ENCODE measurements at regions not wholly inside any gene's neighbourhood (a gene's known extent, or its start where the extent isn't known, plus 50 kb on each side); places are given as distances from the start of the nearest gene placed in this dataset.
"Not testable (repeated sequence)": the region's sequence is repeated elsewhere in the genome, so short reads cannot be mapped to it uniquely, and the experiment has no call there.

- intact Hi-C loops (cut with DNase I, micrococcal nuclease) = no loop called here
- DNase-seq (no peak), ATAC-seq (no peak)
These were observed 289.4 kb upstream of the HNRNPA3 start for GRCh38 chr2:176923205-176923604.

GRCh38 chr2:176924909-176925534 lies 287.6 kb upstream of the HNRNPA3 start:
- intact Hi-C loops (cut with DNase I, micrococcal nuclease) = no loop called here
- no peak for ATAC-seq
- no peak for DNase-seq

GRCh38 chr2:176926453-176926852 lies 286.1 kb upstream of the HNRNPA3 start:
- ATAC-seq (no peak), DNase-seq (no peak)
- intact Hi-C loops (cut with DNase I, micrococcal nuclease) = no loop called here

GRCh38 chr2:176929387-176929786 lies 283.2 kb upstream of the HNRNPA3 start:
- intact Hi-C loops (cut with DNase I, micrococcal nuclease); DNase-seq; ATAC-seq: not testable (repeated sequence)

- intact Hi-C loops (cut with DNase I, micrococcal nuclease) = no loop called here
- ATAC-seq (no peak), DNase-seq (no peak)
These were observed 280.7 kb upstream of the HNRNPA3 start for GRCh38 chr2:176931588-176932563.

GRCh38 chr2:176934131-176934530 lies 278.5 kb upstream of the HNRNPA3 start:
- intact Hi-C loops (cut with DNase I, micrococcal nuclease) = no loop called here
- ATAC-seq (no peak), DNase-seq (no peak)

GRCh38 chr2:176934869-176935415 lies 277.7 kb upstream of the HNRNPA3 start:
- intact Hi-C loops (cut with DNase I, micrococcal nuclease) = no loop called here
- no peak for DNase-seq
- ATAC-seq = no peak

GRCh38 chr2:176935543-176936102 lies 277.0 kb upstream of the HNRNPA3 start:
- DNase-seq = no peak
- no peak for ATAC-seq
- intact Hi-C loops (cut with DNase I, micrococcal nuclease) = no loop called here

GRCh38 chr2:176936410-176936809 lies 276.2 kb upstream of the HNRNPA3 start:
- DNase-seq (no peak), ATAC-seq (no peak)
- intact Hi-C loops (cut with DNase I, micrococcal nuclease) = no loop called here

GRCh38 chr2:176944998-176945397 lies 267.6 kb upstream of the HNRNPA3 start:
- DNase-seq (no peak), ATAC-seq (no peak)

GRCh38 chr2:176947754-176948153 lies 264.8 kb upstream of the HNRNPA3 start:
- intact Hi-C loops (cut with DNase I, micrococcal nuclease) = no loop called here
- ATAC-seq (peak; percentile 38), DNase-seq (no peak)

More at GRCh38 chr2:176944998-176945397, 267.6 kb upstream of the HNRNPA3 start:
- intact Hi-C loops (cut with DNase I, micrococcal nuclease) = no loop called here

GRCh38 chr2:176951218-176951617 lies 261.4 kb upstream of the HNRNPA3 start:
- intact Hi-C loops (cut with DNase I, micrococcal nuclease); ATAC-seq; DNase-seq: not testable (repeated sequence)

- no peak for ATAC-seq
- intact Hi-C loops (cut with DNase I, micrococcal nuclease) = no loop called here
- DNase-seq = no peak
These were observed 255.8 kb upstream of the HNRNPA3 start for GRCh38 chr2:176956791-176957190.

GRCh38 chr2:176959614-176960013 lies 253.0 kb upstream of the HNRNPA3 start:
- intact Hi-C loops (cut with DNase I, micrococcal nuclease) = no loop called here
- ATAC-seq = no peak
- DNase-seq = no peak

- no peak for ATAC-seq
- no peak for DNase-seq
- intact Hi-C loops (cut with DNase I, micrococcal nuclease) = no loop called here
These were observed 252.5 kb upstream of the HNRNPA3 start for GRCh38 chr2:176960061-176960460.

GRCh38 chr2:176960736-176961520 lies 251.7 kb upstream of the HNRNPA3 start:
- intact Hi-C loops (cut with DNase I, micrococcal nuclease) = no loop called here
- ATAC-seq (no peak), DNase-seq (no peak)

GRCh38 chr2:176961775-176962619 lies 250.6 kb upstream of the HNRNPA3 start:
- DNase-seq (no peak), ATAC-seq (no peak)
- intact Hi-C loops (cut with DNase I, micrococcal nuclease) = no loop called here

Data from left colon (tissue), 2 donors.